Left kidney (tissue), 1 donor: ENCODE measurements at regions not wholly inside any gene's neighbourhood (a gene's known extent, or its start where the extent isn't known, plus 50 kb on each side); places are given as distances from the start of the nearest gene placed in this dataset.

Source experiments
- DNase-seq: peaks from one replicate; pipeline ENCODE4 v3.0.0-alpha.2; 2013

DNA sequence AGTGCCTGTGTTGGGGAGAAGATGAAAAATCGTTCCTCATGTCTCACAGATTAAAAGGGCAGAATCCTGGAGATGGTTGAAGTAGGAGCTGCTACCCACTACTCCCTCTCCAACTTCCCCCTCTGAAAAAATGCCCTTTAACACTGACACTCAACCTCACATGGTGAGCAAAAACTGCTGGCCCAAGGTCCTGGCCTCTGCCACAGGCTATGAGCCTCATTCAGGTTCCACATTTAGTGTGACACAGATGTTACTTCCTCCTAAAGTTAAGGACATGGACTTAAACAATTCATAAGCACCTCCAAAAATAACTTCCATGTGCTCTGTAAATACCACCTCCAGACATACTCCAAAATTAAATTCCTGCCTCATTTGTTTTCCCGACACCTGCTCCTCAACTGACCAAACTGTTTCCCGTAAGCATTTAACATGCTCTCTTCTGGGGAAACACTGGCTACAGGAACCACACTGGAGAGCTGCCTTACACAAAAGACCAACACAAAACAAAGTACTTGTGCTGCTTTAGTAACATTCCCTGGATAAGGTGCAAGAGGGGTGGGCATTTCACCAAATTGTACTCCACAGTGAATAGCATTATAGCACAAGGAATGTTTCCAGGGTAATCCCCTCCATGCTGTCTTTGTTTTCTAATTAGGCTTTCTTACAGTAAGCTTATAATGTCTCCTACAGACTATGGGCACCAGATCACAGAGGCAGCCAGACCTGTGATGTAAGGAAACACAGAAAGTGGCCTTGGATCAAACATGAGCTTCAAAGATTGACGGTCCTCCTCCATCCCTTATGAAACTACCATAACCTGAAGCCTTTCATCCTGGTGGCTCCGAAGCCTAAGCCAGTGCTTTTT lies 57.0 kb downstream of the PHLDA1 start:
- DNase-seq = no peak

DNA sequence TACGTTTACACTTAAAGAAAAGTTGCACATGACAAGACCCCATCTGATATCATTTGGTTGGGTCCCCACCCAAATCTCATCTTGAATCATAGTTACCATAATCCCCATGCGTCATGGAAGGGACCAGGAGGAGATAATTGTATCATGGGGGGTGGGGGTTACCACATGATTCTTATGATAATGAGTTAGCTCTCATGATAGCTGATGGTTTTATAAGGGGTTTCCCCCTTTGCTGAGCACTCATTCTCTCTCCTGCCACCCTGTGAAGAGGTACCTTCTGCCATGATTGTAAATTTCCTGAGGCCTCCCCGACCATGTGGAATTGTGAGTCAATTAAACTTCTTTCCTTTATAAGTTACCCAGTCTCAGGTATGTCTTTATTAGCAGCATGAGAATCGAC lies 60.3 kb downstream of the PHLDA1 start:
- DNase-seq = no peak

- DNase-seq = no peak
Measured at GRCh38 chr12:75970310-75970709, 61.3 kb downstream of the PHLDA1 start.

GRCh38 chr12:75969768-75970167 lies 61.8 kb downstream of the PHLDA1 start:
- DNase-seq = no peak

DNA sequence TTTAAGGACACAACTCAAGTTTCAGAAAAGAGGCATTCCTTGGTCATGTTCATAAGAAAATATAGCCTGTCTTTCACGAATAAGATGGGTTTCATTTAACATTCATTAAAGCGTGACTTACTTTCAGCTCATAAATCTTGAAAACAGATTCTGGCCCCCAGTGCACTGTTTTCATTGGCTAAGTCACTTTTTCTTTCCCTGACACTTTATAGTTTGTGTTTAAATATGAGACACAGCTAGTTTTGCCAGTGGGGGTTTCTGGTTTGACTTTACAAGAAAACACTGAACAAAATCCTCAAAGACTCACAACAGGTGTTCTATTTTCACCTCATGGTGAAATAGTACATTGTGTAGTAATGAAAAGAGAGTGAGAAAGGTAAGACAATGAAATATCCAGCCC lies 65.9 kb downstream of the PHLDA1 start:
- no peak for DNase-seq

DNA sequence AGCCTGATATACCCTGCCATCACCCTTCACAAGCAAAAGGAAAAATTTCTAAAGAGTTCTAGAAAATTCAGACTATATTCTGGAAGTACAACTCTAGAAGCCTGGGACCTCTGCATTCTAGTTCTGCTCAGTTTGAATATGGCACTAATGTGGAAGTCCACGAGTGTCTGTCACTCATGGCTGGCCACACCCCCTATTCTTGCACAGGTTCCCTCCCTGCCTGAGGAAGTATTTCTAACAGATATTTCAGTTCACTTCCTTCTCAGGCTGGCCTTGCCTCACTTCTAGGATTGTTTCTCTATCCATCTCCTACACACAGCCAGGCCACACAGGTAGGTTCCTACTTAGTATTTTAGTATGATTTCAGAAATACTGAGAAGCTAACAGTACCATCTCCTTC lies 67.4 kb downstream of the PHLDA1 start:
- no peak for DNase-seq

- no peak for DNase-seq
Measured at GRCh38 chr12:75961878-75962277, 69.7 kb downstream of the PHLDA1 start.

GRCh38 chr12:75960954-75961661 lies 70.5 kb downstream of the PHLDA1 start:
- no peak for DNase-seq

GRCh38 chr12:75960086-75960910 lies 71.3 kb downstream of the PHLDA1 start:
- peak; percentile 46 for DNase-seq

GRCh38 chr12:75959506-75959905 lies 72.1 kb downstream of the PHLDA1 start:
- DNase-seq = no peak

DNA sequence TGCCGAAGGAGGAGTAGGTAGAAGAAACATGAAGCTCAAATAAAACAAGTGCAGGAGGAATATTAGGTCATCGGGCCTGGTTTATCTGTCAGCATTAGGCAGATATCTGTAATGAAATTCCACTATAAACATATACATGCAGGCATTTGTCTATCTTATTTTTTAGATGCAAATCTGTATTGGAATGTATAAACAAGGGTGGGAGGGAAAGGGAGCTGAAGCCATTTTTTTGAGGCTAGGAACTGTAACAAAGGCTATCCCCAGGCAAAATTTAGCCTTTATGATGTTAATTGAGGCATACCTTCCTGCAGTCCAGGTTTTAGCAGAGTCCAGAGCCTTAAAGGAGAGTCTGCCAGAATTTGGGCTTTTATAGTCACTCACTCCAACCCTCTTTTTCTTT lies 72.5 kb downstream of the PHLDA1 start:
- no peak for DNase-seq

DNA sequence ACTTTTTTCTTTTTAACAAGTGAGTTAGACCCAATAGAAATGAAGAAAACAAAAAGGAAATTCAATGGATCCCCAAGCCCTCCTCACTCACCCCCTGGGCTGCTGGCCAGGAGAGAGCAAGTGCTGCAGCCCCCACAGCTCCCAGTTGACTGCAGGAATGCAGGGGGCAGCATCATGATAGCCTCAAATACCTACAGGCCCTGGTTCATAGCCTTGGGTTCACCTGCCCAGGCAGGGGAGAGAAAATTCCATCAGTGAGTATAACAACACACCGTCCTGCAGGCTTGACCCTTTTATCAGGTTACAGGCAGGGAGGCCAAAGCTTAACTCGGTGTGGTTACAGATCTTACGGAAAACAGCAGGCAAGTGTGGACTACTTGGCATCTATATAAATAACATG lies 76.3 kb downstream of the PHLDA1 start:
- DNase-seq = no peak

DNA sequence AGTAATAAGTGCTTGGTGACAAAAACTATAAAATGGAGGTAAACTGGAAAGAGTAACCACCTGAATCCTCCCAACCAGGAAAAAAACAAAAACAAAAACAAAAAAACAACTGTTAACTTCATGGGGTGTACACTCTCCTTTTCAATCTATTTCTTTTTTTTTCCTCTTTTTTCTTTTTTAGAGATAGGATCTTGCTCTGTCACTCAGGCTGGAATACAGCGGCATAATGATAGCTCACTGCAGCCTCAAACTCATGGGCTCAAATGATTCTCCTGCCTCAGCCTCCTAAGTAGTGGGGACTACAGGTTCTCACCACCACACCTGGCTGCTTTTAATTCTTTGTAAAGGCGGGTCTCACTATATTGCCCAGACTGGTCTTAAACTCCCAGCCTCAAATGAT lies 76.8 kb downstream of the PHLDA1 start:
- no peak for DNase-seq

DNA sequence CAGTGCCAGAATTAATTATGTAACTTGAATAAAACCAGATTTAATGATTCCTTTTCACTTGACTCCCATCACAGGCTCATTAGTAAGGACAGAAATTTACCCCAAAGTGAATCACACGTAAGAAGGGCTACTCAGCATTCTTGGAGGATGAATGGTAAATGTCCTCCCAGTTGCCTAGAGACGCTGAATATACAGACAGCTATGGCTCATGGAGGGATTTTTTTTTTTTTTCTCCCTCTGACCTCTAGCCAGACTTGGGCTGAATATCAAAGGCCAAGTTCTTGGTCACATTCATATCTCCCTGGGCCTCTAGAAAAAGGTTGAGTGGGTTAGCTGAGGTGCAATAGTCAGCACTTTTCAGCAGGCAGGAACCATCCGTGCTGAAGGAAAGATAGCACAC lies 77.5 kb downstream of the PHLDA1 start:
- no peak for DNase-seq

DNA sequence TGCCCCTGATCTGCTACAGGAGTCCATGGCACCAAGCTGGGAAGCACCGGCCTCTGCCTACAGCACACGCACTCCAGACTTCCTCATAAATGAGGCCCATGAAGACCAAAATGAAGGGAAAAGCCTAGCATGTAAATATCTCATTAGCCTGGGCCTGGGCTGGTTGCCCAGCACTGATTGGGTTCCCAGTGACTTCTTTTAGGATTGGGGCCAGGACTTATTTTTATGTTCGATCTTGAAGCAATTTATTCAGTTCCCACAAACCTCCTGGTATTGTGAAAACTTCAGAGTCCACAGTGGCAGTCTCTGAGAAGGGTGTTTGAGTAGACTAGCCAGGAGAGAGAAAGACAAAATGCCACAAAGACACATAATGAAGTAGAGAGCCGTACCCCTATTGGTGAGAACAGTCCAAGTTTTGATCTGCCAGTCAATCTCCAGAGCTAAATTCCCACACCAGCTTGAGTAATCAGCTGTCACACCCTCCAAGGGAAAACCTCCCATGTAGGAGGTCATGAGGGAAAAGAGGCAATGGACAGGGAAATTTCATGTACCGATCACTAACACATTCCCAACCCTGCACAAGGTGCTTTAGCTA lies 78.2 kb downstream of the PHLDA1 start:
- DNase-seq = no peak

GRCh38 chr12:75951399-75952278 lies 79.9 kb downstream of the PHLDA1 start:
- no peak for DNase-seq

DNA sequence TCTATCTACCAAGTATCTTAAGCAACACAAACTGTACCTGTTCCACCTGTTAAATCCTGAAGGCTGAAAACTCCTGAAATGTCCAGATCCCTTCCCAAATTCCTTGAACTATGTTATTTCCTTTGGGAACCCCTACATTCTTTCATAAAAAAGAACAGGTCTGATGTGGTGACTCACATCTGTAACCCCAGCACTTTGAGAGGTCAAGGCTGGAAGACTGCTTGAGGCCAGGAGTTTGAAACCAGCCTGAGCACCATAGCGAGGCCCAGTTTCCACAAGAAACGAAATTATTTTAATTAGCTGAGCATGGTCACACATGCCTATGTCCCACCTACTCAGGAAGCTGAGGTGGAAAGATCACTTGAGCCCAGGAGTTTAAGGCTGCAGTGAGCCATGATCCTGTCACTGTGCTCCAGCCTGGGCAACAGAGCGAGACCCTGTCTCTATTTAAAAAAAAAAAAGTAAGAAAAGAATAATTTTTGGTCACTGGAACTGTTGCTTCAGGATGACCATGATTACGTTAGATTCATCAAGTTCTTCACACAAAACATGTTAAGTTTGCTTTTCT lies 84.3 kb downstream of the PHLDA1 start:
- DNase-seq = no peak

DNA sequence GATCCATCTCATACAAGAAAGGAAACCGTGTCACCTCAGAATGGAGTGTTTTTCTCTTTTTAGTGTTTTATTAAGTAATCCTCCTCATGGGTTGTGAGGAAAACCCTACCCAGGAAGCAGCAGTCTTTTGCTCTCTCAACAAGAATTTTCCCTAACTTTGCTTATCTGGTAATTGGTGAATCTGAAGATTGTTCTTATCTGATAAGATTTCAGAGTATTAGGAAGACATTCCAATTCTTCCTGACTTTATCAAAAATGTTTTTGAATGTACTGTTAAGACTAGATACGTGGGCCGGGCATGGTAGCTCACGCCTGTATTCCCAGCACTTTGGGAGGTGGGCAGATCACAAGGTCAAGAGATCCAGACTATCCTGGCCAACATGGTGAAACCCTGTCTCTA lies 86.0 kb downstream of the PHLDA1 start:
- no peak for DNase-seq

DNA sequence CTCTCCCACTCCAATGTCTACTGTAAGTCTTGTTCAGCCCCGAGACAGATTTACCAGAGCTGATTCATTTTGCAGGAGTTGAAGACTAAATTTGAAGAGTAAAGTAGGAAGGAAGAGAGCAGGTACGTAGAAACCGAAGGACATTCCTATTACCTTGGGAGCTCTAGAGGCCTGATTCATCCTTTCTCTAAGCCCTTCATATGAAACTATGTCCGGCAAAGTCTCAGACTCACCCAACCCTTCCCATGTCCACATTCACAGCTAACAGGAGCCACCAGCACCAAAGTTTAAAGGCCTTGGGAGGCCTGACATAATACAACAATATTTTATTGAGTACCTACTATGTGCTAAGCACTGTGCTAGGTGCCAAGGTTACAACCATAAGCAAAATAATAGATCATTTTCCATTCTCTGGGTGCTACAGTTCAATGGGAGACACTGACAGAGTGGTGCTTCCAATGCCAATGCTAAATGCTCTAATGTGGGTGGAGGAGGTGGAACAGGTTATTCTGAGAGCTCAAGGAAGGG lies 86.6 kb downstream of the PHLDA1 start:
- no peak for DNase-seq

DNA sequence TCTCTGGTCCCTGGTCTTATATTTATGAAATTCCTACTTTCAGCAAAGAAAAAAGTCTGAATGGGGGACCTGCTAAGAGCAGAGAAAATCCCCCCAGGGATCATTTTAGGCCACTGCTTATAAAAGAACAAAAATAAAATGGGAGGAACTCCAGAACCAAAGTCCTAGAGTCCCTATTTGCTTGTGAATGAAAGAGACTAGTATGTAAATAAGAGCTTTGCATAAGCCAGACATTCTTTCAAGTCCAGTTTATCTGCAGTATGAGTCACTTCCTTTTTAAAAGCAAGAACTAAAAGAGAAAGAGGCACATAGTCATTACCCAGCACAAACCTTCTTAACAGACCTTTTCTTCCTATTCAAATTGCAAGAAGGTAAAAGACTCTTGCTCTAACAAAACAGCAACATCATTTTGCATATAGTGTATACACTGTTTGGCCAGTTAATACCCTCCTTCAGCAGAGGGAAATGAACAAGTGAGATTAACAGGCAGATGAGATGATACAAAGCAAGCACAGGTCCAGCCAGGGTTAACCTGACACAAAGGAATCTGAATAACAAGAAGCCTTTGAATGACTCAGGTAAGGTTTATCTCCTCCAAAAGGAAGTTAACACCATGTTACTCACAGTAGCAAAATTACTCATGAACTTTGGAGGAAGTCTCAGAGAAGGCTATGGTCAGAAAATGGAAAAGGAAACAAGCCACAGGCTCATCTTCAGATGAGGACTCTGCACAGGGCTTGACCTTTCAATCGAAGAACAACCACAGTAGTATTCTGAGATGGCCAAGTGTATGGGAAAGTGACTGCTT lies 87.3 kb downstream of the PHLDA1 start:
- no peak for DNase-seq
